HFF-Myc (cell line): ENCODE measurements at regions not wholly inside any gene's neighbourhood (a gene's known extent, or its start where the extent isn't known, plus 50 kb on each side); places are given as distances from the start of the nearest gene placed in this dataset.

Experiments used
- DNase-seq: peaks from one replicate; pipeline ENCODE4 v3.0.0-alpha.2; 2011; ENCODE audit warnings: low read depth; ENCODE audit errors: extremely low read depth
- H3K4me3 ChIP-seq: replicated peaks from 2 replicates; pipeline ENCODE4 v1.5.1; 2011; ENCODE audit warnings: low read depth, mild to moderate bottlenecking, control low read depth, low read length
- TF ChIP-seq, protein P1 (sequence below): IDR thresholded peaks from 2 replicates; pipeline ENCODE4 v1.5.1; 2012; ENCODE audit warnings: mild to moderate bottlenecking, low read depth, low read length, control low read depth; ENCODE audit errors: missing control alignments

DNA sequence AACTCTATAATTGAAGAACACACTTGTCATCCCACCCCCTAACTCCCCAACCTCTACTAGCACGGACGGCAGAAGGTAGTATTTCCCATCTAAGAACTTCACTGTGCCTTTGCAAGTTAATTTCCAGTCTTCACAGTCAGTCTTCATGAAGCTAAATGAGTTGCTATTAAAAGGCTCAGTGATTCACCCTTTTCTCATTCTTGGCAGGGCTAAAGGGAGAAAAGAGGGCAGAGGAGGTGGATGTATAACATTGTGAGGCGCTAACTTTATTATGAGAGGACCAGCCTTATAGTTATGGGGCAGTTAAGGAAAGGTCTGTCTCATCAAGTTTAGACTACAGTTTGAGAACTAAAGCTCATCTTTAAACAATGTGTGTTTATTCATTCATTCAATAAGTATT lies 161.0 kb upstream of the S100G start:
- no peak overlapping the region for H3K4me3 ChIP-seq
- TF ChIP-seq, protein P1, sequence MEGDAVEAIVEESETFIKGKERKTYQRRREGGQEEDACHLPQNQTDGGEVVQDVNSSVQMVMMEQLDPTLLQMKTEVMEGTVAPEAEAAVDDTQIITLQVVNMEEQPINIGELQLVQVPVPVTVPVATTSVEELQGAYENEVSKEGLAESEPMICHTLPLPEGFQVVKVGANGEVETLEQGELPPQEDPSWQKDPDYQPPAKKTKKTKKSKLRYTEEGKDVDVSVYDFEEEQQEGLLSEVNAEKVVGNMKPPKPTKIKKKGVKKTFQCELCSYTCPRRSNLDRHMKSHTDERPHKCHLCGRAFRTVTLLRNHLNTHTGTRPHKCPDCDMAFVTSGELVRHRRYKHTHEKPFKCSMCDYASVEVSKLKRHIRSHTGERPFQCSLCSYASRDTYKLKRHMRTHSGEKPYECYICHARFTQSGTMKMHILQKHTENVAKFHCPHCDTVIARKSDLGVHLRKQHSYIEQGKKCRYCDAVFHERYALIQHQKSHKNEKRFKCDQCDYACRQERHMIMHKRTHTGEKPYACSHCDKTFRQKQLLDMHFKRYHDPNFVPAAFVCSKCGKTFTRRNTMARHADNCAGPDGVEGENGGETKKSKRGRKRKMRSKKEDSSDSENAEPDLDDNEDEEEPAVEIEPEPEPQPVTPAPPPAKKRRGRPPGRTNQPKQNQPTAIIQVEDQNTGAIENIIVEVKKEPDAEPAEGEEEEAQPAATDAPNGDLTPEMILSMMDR, result no peak
- DNase-seq, result no peak

DNA sequence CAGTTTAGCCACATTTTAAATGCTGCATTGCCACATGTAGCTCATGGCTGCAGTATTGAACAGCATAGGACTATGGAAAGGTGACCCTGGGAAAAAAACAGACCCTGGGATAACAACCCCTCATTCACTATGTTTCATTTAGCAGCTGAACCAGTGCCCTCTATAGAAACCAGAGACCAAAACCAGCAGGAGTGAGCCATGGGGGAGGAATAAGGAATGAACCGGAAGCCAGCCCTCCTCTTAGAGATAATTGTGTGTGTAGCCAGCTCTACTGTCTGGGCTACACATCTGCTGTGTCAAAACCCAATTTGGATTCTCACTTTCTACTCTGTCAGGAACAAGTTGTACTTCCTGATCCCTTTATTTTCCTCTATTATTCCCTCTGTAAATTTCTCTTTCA lies 158.5 kb upstream of the S100G start:
- TF ChIP-seq, protein P1, result no peak
- no peak overlapping the region for H3K4me3 ChIP-seq
- DNase-seq, result no peak

DNA sequence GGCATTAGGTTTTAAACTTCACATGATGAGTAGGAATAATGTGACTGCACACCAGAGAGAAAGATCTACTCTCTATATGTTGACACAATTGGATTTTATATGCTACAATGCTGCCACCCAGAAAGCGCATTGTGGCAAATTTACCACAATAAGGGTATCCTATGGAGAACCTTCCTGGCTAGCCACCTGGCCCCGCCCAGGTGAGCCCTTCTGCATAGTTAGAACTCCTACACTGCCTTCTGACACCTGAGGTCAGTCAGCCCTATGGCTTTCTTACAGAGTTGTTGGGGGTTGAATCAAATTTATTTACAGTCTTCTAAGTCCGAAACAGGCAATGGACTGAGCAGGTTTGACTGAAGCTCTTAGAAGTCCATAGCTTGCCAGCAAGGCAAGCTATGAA lies 153.8 kb upstream of the S100G start:
- H3K4me3 ChIP-seq, result no peak overlapping the region
- no peak for DNase-seq
- TF ChIP-seq, protein P1, result no peak

DNA sequence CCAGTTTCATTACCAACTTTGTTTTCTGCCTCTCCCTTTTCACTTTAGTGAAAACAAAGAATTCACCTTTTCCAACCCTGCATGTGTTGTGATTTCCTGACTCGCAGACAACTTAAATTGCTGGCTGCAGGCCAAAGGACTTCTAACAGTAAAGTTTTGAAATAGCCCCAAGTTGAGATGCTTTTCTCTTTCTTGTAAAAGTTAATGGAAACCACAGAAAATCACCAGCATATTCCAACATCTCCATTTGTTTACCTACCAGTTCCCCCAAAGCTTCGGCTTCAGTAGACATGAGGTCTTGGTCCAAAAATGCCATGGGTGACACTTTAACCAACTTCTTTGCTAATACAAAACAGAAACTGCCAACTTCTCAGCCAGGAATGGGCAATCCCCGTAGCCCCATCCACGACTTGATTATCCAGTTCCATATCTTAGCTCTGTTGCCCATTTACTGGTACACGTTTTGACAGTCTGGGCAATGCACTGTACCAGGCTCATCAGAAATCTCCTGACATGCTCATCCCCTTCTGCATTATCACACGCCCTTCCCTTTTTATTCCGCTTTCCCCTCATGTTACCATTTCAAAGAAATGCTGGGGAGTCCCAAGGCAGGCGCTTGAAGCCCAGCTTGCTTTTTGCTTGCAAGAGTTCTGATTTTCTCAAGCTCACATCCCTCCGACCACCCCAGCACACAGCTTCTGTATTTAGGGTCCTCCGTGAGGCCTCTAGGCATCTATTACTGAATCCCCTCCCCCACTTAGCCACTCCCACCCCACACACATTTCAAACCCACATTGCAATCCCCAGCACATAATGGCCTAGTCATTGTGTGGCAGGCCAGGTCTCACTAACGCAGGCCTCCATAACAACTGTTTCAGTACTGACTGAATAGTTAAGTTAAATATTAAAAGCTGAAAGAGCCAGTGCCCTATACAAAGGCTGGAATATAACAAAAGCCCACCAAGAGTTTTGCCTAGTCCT lies 137.9 kb upstream of the S100G start:
- TF ChIP-seq, protein P1, result no peak
- DNase-seq, result peak; percentile 22
- H3K4me3 ChIP-seq, result no peak overlapping the region

DNA sequence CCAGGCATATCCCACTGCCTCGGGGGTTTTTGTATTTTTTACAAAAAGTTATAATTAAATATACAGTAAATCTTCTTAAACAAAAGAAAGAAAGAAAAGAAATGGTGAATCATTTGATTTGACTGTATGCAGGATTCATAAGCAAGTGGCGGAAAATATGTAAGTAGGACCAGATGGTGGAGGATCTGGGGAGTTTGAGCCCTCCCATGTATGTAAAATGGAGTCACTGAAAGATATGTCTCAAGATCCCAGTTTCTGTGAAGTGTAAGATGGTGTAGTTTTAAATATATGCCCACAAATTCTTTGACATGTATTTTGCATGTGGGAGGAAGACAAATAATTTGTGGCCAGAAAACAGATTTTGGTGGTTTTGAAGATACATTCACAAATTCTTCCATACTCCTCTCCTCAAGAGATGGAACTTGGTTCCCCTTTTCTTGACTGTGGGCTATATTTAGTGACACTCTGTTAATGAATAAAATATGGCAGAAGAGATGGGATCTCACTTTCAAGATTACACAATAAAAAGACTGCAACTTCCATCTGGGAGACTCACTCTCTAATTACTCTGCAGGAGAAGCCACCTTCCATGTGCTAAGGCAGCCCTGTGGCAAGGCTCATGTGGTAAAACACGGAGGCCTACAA lies 133.6 kb upstream of the S100G start:
- no peak overlapping the region for H3K4me3 ChIP-seq
- TF ChIP-seq, protein P1, result no peak
- DNase-seq, result peak; percentile 16

DNA sequence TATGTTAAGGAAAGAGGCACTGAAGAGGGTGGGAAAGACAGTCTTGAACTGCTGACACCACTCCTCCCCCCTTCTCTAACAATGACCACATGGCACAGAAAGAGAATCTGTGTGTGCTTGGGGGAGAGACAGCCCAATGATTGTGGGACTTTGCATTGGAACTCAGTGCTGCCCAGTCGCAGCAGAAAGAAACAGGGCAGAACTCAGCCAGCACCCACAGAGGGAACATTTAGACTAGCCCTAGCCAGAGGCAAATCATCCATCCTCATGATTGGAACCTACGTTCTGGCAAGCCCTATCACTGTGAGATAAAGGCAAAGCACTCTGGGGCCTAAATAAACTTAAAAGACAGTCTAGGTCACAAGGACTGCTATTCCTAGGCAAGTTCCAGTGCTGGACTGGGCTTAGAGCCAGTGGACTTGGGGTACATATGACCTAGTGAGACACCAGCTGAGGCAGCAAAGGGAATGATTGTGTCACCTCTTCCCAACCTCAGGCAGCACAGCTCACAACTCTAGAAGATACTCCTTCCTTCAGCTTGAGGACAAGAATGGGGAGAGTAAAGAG lies 132.8 kb upstream of the S100G start:
- TF ChIP-seq, protein P1, result no peak
- no peak overlapping the region for H3K4me3 ChIP-seq
- no peak for DNase-seq
